KMS-11 (cell line): ENCODE measurements at regions not wholly inside any gene's neighbourhood (a gene's known extent, or its start where the extent isn't known, plus 50 kb on each side); places are given as distances from the start of the nearest gene placed in this dataset.

ENCODE experiments used
- H2AFZ ChIP-seq: fragments of 200-600 bp; sonication (generic); 2 replicates; pipeline ENCODE4 v1.6.1; 2016; ENCODE audit warnings: antibody characterized with exemption, mixed run types, low read depth
- H3K27ac ChIP-seq: fragments of 200-600 bp; sonication (generic); 2 replicates; pipeline ENCODE4 v1.6.1; 2016; ENCODE audit warnings: mild to moderate bottlenecking, mixed run types
- H3K27me3 ChIP-seq: fragments of 200-600 bp; sonication (generic); 2 replicates; pipeline ENCODE4 v1.6.1; 2017; ENCODE audit warnings: mild to moderate bottlenecking, low read depth, mixed run types, moderate library complexity; ENCODE audit not compliant: insufficient read depth
- H3K36me3 ChIP-seq: fragments of 200-600 bp; sonication (generic); 2 replicates; pipeline ENCODE4 v1.6.1; 2017; ENCODE audit warnings: mild to moderate bottlenecking, mixed run types; ENCODE audit not compliant: insufficient read depth
- H3K4me1 ChIP-seq: fragments of 200-600 bp; sonication (generic); 2 replicates; pipeline ENCODE4 v1.6.1; 2016; ENCODE audit warnings: mild to moderate bottlenecking, low read depth, mixed run types; ENCODE audit not compliant: poor library complexity, severe bottlenecking
- H3K4me2 ChIP-seq: fragments of 200-600 bp; sonication (generic); 2 replicates; pipeline ENCODE4 v1.7.0; 2016; ENCODE audit warnings: mild to moderate bottlenecking, mixed run types
- H3K4me3 ChIP-seq: fragments of 200-600 bp; sonication (generic); IDR thresholded peaks from 2 replicates; pipeline ENCODE4 v1.6.1; 2017; ENCODE audit warnings: low read depth, low read length, mixed read lengths; ENCODE audit not compliant: insufficient read depth
- H3K79me2 ChIP-seq: fragments of 200-600 bp; sonication (generic); 2 replicates; pipeline ENCODE4 v1.6.1; 2016; ENCODE audit warnings: low read depth, mixed run types; ENCODE audit not compliant: insufficient read depth
- H3K9ac ChIP-seq: fragments of 200-600 bp; sonication (generic); 2 replicates; pipeline ENCODE4 v1.6.1; 2016; ENCODE audit warnings: mild to moderate bottlenecking, mixed run types
- H4K20me1 ChIP-seq: fragments of 200-600 bp; sonication (generic); 2 replicates; pipeline ENCODE4 v1.6.1; 2016; ENCODE audit warnings: mild to moderate bottlenecking, mixed run types; ENCODE audit not compliant: insufficient read depth
- CTCF ChIP-seq: fragments of 200-600 bp; sonication (generic); conservative IDR thresholded peaks from 2 replicates; pipeline ENCODE4 v1.6.1; 2017; ENCODE audit warnings: low read depth, mild to moderate bottlenecking, antibody characterized with exemption, low read length, moderate library complexity, mixed read lengths

DNA sequence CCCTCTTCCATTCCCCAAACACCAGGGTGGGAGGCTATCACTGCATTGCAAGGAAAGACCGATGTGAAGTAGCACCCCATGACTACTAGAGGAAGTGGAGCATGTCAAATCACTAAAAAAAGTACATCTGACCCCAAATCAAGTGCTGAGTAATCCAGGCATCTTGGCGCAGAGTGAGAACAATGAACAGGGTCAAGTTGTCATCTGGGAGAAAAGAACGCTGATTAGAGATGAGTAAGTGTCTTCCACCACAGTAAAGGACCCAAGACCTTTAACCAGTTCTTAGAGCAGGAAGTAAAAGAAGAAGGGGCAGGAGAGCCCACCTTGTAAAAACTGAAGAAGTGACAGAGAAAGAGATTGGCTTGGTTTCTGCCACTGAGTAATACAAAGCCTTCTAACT lies 75.0 kb upstream of the RAD23B start:
- H3K4me3 ChIP-seq, result no peak overlapping the region
- TF ChIP-seq CTCF, result no peak
- no peak overlapping the region for H3K9ac ChIP-seq
- no peaks in the 10 kb centered on the region for H3K36me3 ChIP-seq
- H3K79me2 ChIP-seq, result no peaks in the 10 kb centered on the region
- H3K27me3 ChIP-seq, result no peaks in the 10 kb centered on the region
- no peaks in the 10 kb centered on the region for H3K4me1 ChIP-seq
- no peaks in the 10 kb centered on the region for H4K20me1 ChIP-seq
- no peak overlapping the region for H3K4me2 ChIP-seq
- no peak overlapping the region for H3K27ac ChIP-seq
- no peak overlapping the region for H2AFZ ChIP-seq

- Histone ChIP-seq H3K79me2 (no peaks in the 10 kb centered on the region), H3K36me3 (no peaks in the 10 kb centered on the region), H3K9ac (no peak overlapping the region), H4K20me1 (no peaks in the 10 kb centered on the region), H3K4me1 (no peaks in the 10 kb centered on the region), H3K4me3 (no peak overlapping the region), H3K27me3 (no peaks in the 10 kb centered on the region), H3K4me2 (no peak overlapping the region), H3K27ac (no peak overlapping the region), H2AFZ (no peak overlapping the region)
- TF ChIP-seq CTCF, result no peak
Observed at GRCh38 chr9:107210775-107211174, 72.3 kb upstream of the RAD23B start.

- Histone ChIP-seq H4K20me1 (no peaks in the 10 kb centered on the region), H3K79me2 (no peaks in the 10 kb centered on the region), H3K4me2 (no peak overlapping the region), H3K4me1 (no peaks in the 10 kb centered on the region), H3K4me3 (no peak overlapping the region), H2AFZ (no peak overlapping the region), H3K9ac (no peak overlapping the region), H3K27ac (no peak overlapping the region), H3K27me3 (no peaks in the 10 kb centered on the region), H3K36me3 (no peaks in the 10 kb centered on the region)
- TF ChIP-seq CTCF, result no peak
Observed at GRCh38 chr9:107211284-107211923, 71.7 kb upstream of the RAD23B start.

GRCh38 chr9:107212613-107213012 lies 70.5 kb upstream of the RAD23B start:
- Histone ChIP-seq H3K4me2 (no peak overlapping the region), H2AFZ (no peak overlapping the region), H3K9ac (no peak overlapping the region), H3K27me3 (no peaks in the 10 kb centered on the region), H3K36me3 (no peaks in the 10 kb centered on the region), H4K20me1 (no peaks in the 10 kb centered on the region), H3K79me2 (no peaks in the 10 kb centered on the region), H3K4me3 (no peak overlapping the region), H3K27ac (no peak overlapping the region), H3K4me1 (no peaks in the 10 kb centered on the region)
- TF ChIP-seq CTCF, result no peak
